ENCODE measurements at regions not wholly inside any gene's neighbourhood (a gene's known extent, or its start where the extent isn't known, plus 50 kb on each side); places are given as distances from the start of the nearest gene placed in this dataset.
"Not testable (repeated sequence)": the region's sequence is repeated elsewhere in the genome, so short reads cannot be mapped to it uniquely, and the experiment has no call there.

DNA sequence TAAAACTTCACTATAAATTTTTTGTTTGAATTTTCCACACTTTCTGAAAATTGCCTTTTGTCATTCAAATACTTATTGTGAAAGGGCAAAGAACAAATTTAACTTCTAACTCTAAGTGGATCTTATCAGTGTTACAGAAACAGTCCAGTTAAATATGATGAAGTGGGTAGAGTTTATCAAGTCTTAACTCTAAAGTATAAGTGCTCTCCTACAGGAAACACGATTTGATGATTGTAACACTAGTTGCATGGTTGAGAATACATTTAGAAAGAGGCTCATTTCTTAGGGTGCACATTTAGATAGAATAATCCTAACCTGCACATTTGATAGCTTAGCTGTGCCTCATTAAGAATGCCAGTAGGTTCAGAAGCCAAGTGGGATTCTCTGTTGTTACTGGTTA lies 838.3 kb upstream of the ATXN7L3B start:
- no peak for DNase-seq (ENCODE audit: low spot score)

DNA sequence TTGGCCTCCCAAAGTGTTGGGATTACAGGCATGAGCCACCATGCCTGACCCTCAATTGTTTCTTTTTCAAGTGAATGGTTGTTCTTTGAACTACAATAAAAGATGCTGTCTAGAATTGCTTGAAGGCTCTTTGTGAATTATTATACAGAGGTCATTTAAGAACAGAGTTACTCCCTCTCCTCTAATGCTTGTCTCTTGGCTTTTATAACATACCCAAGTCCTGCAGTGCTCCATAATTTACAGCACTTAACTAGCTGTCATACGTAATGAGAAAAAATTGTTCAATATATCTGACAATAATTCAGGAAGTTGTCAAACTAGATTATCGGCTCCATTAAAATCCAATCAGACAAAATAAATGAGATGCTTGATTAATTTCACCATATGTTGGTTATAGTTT lies 823.0 kb upstream of the ATXN7L3B start:
- no peak for DNase-seq (ENCODE audit: low spot score)

DNA sequence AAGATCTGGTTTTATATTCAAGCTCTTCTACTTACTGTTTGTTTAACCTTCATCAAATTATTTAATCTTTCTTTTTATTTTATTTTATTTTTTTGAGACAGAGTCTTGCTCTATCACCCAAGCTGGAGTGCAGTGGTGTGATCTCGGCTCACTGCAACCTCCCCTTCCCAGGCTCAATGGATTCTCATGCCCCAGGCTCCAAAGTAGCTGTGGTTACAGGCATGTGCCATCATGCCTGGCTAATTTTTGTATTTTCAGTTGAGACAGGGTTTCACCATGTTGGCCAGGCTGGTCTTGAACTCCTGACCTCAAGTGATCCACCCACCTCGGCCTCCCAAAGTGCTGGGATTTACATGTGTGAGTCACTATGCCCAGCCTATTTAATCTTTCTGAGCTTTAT lies 821.5 kb upstream of the ATXN7L3B start:
- DNase-seq (ENCODE audit: low spot score): not testable (repeated sequence)

DNA sequence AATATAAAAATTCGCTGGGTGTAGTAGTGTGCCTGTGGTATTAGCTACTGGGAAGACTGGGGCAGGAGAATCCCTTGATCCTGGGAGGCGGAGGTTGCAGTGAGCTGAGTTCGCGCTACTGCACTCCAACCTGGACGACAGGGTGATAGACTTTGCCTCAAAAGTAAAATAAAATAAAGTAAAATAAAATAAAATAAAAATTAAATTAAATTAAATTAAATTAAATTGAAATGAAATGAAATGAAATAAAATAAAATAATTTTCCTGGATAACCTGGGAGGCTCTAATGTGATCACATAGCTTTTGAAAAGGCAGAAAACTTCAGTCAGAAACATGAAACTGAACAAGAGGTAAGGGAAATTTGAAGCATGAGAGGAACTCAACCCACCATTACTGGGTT lies 818.4 kb upstream of the ATXN7L3B start:
- no peak for DNase-seq (ENCODE audit: low spot score)

DNA sequence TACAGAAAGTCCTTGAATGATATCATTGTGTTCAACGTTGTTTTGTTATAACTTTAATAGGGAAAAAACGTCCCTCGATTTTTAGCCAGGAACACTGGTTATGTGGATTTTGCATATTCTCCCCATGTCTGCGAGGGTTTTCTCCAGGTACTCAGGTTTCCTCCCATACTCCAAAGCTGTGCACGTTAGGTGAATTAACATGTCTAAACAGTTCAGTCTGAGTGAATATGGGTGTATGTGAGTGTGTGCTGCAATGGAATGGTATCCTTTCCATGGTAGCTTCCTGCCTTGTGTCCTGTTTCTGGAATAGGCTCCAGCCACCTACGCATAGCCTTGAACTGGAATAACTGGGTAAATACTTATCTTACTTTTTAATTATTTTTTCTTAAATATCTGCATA lies 810.8 kb upstream of the ATXN7L3B start:
- DNase-seq (ENCODE audit: low spot score): no peak

DNA sequence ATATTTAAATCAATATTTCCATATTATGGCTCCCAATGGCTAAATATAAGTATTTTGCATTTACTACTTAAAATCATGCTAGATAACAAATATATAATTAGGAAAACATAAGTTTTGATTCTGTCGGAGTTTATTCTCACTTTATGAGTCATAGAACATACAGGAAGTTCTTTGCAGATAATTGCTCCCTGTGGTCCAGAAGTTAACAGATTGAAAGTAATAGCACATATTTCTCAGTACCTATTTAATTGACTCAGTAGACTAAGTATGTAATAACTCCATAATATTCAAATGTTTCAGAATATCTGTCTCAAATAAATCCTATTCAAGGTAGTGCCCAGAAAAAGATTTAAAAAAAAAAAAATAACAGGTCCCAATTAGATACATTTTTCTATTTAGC lies 806.0 kb upstream of the ATXN7L3B start:
- no peak for DNase-seq (ENCODE audit: low spot score)

DNA sequence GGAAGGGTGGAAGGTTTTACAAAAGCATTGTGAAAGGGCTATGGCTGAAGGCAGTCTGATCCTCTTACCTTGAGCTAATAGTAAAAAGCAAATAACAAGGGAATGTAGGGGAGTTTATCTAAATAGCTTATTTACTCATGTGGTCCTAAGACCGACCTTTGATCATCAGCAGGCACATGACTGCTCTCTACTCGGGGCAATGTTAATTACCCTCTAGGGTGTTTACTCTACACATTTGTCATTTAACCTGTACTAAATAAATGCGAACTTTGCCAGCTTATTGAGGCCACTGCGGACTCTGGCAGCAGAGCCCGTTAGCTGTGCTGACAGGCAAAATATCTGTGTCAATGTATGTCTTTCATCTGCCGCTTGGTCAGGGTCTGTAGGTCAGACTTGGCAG lies 768.3 kb upstream of the ATXN7L3B start:
- no peak for DNase-seq (ENCODE audit: low spot score)

DNA sequence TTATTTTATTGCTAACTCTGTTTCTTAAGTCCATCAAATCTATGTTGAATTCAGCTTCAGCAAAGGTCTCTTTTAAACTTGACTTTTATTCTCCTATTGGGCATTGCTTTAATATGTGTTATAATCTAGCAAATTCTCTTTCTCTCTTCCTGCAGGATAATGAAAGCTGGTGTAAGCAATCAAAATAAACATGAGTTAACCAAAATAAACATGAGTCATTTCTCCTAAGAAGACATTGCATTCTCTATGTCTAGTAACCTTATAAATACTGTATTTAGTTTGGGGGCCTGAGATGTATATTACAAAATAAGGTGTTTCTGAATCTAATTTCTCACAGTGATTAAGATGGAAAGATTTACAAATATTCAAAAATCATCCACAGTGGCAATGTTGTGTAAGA lies 739.1 kb upstream of the ATXN7L3B start:
- no peak for DNase-seq (ENCODE audit: low spot score)

DNA sequence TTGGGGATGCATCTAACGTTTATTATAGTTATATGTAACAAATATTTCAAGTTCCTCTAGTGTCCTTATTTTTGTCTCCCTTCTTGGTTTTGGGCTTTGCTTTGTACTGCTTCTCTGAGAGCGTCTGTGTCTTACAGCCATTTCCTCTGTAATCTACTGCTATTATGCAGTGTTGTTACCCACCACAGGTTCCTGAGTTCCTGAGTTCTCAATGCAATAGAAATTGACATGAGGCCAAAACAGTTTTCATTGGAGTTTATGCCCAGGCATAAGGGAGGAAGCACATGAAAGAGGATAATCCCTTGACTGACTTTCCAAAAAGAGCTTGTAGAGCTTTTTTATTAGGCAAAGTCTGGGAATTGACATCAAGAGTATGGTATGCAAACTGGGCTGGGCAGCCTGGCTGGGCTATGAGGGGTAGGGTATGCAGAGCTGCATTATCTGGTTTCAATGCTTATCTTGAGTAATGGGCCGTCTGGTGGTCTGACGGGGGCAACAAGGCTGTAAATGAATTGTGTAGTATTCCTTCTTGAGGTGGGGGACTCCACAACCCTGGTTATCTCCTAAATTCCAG lies 722.5 kb upstream of the ATXN7L3B start:
- no peak for DNase-seq (ENCODE audit: low spot score)

DNA sequence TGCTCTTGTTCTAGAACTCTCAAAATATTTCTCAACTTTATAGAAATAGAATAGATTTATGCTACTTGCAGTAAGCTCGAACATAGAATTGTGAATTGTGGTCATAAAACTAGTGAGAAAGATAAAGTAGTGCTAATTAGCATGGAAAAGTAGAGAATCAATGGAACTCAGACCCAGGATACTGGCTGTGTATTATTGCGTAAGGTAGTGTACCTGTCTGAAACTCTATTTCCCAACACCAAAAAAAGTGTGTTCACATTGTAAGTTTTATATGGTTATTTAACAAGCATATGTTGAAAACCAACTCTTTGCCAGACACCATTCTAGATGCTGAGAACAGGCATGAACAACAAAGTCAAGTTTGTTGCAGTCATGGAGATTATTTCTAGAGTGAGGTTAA lies 720.5 kb upstream of the ATXN7L3B start:
- DNase-seq (ENCODE audit: low spot score): no peak

DNA sequence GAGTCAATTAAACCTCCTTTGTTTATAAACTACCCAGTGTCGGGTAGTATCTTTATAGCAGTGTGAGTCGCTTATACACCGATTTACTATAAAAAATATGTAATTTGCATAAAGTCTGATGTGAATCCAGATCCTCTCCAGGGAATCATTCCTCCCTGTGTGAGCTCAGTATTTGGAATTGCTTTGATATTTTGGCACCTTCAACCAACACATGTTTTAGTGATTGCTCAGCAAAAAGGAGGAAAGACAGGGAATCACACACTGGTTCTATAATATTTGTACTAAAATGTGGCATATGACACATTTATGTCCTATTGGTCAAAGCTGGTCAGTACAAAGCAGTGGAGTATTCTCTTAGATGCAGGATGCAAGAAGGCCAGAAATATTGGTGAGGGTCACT lies 703.9 kb upstream of the ATXN7L3B start:
- no peak for DNase-seq (ENCODE audit: low spot score)

DNA sequence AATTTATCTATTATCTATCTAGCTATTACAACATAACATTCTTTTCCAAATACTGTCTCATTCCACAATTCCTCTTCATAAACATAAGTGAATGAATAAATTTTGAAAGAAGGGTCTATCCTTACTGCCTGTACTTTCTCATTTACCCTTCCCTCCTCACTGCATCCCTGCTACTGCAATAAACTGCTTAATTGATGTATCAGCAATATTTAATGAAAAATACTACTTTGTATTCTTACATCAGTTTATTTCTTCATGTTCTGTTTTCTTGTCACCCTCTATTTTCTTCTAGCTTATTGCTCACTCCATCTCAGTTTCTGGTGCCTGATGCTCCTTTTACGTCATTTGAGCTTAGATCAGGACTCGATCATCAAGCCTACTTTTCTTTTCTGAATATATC lies 695.7 kb upstream of the ATXN7L3B start:
- no peak for DNase-seq (ENCODE audit: low spot score)

DNA sequence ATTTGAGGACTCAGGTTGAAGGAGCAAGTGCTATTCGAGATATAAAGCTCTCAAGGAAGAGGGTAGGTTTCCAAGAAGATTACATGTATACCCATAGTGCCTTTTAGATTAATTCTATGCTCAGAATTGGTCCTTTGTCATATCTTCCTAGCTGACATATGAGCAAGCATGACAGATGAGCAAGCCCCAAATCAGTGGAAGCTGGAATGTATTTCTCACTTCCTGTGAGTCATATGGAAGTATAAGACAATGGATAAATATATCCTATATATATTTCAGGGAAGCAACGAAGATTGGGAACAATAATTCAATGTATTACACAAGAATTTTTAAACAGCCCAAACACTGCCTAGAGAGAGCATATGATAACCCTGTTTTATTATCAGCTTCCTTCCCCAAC lies 674.1 kb upstream of the ATXN7L3B start:
- no peak for DNase-seq (ENCODE audit: low spot score)

DNA sequence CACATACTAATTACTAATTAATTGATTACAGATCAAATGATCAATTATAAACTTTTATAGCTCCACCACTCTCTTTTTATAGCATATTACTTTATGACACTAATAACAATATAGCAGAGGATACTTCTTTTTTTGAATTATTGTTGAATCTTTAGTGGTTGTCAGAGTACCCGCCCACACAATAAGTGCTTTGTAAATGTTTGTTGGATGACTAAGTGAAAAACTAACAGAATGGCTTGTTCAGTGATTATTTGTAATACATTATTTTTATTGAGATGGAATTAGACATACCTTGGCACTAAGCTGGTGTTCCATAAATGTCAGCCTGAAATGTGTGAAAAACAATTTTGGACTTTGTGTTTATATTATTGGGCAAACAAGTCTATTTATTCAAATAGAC lies 670.5 kb upstream of the ATXN7L3B start:
- no peak for DNase-seq (ENCODE audit: low spot score)

DNA sequence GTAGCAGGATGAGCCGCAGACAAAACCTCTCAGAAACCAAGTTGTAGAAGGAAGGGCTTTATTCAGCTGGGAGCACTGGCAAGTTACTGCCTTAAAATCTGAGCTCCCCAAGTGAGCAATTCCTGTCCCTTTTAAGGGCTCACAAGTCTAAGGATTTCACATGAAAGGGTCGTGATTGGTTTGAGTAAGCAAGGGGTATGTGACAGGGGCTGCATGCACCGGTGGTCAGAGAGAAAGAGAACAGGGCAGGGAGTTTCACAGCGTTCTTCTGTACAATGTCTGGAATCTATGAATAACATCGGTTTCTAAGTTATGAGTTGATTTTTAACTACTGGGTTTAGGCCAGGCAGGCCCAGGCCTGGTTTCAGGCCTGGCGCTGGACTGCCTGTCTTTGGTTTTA lies 660.3 kb upstream of the ATXN7L3B start:
- not testable (repeated sequence) for DNase-seq (ENCODE audit: low spot score)

DNA sequence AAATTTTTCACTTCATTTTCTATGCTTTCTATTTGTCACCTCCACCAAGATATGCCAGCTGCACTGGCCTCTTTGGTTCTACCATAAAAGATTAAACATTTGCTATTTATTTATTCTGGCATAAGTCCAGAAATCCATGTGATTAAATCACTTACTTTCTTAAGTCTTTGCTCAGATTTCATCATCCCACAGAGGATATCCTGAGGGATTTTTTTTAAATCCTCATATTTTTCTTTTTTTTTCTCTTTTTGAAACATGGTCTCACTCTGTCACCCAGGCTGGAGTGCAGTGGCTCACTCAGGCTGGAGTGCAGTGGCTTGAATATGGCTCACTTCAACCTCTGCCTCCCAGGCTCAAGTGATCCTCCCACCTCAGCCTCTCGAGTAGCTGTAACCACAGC lies 645.4 kb upstream of the ATXN7L3B start:
- no peak for DNase-seq (ENCODE audit: low spot score)

DNA sequence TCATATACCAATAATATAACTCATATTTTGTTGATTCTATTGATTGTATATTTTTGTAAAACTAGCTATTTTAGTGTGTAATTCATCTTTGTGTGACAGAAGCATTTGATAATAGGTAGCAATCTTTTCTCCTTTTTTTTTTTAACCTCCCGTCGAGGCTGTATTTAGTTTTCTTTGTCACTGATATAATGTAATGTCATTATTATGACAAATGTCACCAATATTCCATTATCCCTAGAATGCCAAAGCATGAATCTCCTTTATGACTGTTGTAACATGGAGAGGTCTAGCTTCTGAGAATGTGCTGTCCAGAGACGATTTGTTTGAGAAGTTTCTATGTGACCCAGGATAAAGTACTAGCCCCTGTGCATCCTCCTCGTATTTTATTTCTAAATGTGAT lies 639.0 kb upstream of the ATXN7L3B start:
- DNase-seq (ENCODE audit: low spot score): no peak

DNA sequence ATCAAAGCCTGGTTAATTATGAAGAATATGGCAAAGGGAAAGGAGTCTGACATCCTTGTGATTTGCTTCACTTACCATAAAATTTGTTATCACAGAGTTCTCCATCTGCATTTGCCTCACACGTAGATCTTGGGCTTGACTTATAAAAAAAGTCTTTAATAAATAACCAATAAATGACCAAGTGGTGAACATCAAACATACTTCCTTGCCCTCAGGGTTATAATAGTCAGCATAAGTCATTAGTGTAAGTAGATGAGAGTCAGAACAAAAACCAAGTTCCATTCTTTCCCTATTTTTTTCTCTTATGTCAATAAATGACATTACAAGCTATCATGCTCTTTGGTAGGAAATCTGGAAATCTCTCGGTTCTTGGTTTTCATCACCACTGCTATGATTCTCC lies 635.4 kb upstream of the ATXN7L3B start:
- DNase-seq (ENCODE audit: low spot score): no peak

DNA sequence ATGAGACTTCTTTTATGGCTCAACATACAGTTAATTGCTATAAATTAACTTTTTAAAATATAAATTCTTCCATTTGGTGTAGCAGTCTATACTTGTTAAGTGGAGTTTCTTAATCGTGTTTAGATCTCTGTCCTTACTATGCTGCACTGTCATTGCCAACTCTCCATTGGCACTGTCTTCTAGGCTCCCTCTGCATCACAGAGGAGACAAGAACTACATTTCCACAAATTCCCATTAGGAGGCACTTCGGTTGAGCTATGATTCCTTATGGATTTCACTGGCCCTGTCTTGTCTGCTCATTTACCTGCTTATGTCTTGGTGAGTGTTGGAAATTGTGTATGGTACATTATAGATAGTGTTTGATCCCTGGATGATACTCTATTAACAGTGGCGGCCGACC lies 630.9 kb upstream of the ATXN7L3B start:
- no peak for DNase-seq (ENCODE audit: low spot score)

DNA sequence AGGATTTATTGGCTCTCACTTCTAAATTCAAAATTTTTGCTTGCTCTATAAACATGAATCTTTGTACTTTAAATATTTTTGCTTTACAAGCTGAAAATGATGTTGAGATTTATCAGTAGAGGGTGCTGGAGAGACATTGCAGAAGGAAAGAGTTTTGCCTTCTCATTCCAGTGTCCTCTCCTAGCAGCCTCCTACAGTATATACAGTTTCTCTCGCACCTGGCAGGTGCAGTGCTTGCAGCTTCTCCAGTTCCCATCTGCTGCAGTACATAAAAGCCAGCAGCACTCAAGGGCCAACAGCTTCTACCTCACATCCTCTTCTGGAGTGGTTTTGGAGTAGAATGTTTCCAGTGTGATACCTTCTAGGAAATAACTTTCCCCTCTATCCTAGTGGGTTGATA lies 601.8 kb upstream of the ATXN7L3B start:
- DNase-seq (ENCODE audit: low spot score): no peak

DNA sequence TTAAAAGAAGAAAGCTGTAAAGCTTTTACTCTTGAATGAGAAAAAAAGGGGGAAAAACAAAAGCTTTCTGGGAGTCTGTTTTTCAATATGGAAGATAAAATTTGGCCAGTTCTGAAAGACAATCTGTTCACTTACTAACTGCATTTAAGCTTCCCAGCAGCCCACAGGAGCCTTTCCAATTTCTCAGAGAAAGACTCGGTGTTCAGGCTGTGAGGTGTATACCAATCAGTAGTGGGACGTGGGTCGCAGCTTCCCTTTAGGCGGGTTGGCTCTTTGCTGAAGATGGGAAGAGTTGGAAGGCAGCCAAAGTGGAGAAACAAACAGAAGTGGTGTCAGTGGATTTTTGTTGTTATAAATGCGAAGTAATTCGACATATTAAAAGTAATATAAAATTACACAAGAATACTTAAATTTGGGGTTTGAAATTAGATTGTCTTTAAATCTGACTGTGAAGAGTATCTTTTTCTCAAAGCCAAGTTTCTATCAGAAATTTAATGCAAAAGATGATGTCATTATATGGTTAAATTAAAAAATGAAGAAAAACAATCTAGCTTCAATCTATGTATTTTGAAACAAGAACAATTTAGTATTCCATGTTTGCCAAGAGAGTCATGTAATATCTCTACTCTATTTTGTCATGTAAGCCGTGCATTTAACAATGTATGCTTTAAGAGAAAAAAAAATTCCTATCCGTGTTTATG lies 590.2 kb upstream of the ATXN7L3B start:
- no peak for DNase-seq (ENCODE audit: low spot score)

DNA sequence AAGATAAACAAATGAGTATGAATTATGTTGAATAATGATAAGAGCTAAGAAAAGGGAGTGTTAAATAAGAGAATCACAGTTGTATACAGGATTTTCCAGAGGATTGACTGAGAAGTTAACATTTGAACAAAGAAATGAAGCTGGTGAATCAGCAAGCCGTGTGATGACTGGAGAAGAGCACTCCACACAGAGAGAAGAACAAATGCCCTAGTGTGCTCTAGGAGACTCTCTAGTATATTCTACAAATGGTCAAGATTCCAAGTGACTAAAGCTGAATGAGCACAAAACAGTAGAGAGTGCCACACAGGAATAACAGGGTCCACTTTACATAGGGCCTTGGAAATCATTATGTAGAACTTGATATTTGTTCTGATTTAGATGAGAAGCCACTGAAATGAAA lies 587.1 kb upstream of the ATXN7L3B start:
- DNase-seq (ENCODE audit: low spot score): no peak

DNA sequence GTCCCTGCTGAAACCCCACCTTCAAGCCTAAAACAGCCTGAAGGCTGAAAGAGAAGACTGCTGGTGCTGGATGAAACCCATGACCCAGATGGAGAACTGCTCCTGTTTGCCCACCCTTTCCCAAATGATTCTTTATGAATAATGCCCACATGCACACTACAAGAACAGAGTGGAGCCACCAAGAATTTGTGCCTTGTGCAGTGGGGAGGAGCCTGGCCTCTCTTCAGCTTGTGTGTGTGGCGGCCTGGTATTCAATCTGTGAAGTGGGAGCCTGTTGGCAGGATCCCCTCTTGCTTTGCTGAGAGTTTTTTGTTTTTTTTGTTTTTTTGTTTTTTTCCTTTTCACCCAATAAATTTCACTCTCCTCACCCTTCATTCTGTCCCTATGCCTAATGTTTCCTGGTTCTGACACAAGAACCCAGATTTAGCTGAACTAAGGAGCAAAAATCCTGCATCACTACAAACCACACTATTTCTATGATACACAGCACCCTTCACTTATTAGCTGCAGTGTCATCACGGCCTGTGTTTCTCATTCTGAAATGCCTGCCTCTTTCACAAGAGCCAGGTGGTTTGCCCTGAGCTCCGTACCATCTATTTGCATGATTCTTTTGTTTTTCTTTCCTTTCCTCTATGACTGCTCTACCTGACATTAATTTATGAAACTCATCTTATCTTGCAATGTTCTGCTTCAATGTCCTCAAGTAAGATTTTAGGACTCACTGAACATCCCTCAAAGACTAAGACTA lies 585.5 kb upstream of the ATXN7L3B start:
- DNase-seq (ENCODE audit: low spot score): no peak

DNA sequence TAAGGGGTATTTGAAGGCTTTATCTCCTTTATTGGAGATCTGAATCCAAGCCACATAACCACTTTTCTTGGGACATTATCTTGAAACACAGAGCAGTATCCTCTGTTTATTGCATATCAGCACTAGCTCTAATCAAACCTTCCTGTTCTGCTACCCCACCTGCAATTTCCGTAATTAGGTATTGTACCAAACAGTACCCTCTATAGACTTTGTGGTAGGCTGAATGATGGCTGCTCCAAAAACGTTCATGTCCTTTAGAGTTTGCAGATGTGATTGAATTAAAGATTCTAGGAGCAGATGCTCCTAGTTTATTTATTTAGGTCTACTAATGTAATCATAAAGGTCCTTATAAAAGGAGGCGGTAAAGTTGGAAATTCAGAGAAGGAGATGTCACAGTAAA lies 573.0 kb upstream of the ATXN7L3B start:
- no peak for DNase-seq (ENCODE audit: low spot score)

Measured in hematopoietic multipotent progenitor cell treated with erythropoietin and hydrocortisone succinate and interleukin-3 and kit ligand, for 17 days (in vitro differentiated cells).